ENCODE measurements at regions not wholly inside any gene's neighbourhood (a gene's known extent, or its start where the extent isn't known, plus 50 kb on each side); places are given as distances from the start of the nearest gene placed in this dataset.

- H3K4me3 ChIP-seq (ENCODE audit: low read depth, low read length), result no peak overlapping the region
- no peak for DNase-seq (ENCODE audit: low read depth)
- TF ChIP-seq, protein P1, sequence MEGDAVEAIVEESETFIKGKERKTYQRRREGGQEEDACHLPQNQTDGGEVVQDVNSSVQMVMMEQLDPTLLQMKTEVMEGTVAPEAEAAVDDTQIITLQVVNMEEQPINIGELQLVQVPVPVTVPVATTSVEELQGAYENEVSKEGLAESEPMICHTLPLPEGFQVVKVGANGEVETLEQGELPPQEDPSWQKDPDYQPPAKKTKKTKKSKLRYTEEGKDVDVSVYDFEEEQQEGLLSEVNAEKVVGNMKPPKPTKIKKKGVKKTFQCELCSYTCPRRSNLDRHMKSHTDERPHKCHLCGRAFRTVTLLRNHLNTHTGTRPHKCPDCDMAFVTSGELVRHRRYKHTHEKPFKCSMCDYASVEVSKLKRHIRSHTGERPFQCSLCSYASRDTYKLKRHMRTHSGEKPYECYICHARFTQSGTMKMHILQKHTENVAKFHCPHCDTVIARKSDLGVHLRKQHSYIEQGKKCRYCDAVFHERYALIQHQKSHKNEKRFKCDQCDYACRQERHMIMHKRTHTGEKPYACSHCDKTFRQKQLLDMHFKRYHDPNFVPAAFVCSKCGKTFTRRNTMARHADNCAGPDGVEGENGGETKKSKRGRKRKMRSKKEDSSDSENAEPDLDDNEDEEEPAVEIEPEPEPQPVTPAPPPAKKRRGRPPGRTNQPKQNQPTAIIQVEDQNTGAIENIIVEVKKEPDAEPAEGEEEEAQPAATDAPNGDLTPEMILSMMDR (IDR thresholded peaks at IDR 0.05; ENCODE audit: control insufficient read depth, extremely low read depth, insufficient read depth), result no peak
Observed at GRCh38 chr16:55043499-55043898, 112.8 kb downstream of the IRX5 start.

GRCh38 chr16:55044201-55044975, 113.7 kb downstream of the IRX5 start:
- DNase-seq (ENCODE audit: low read depth), result no peak
- H3K4me3 ChIP-seq (ENCODE audit: low read depth, low read length), result no peak overlapping the region
- TF ChIP-seq, protein P1 (IDR thresholded peaks at IDR 0.05; ENCODE audit: control insufficient read depth, extremely low read depth, insufficient read depth), result no peak

- TF ChIP-seq, protein P1 (IDR thresholded peaks at IDR 0.05; ENCODE audit: control insufficient read depth, extremely low read depth, insufficient read depth), result no peak
- no peak overlapping the region for H3K4me3 ChIP-seq (ENCODE audit: low read depth, low read length)
- no peak for DNase-seq (ENCODE audit: low read depth)
Observed at GRCh38 chr16:55045329-55045728, 114.7 kb downstream of the IRX5 start.

GRCh38 chr16:55045756-55046460, 115.2 kb downstream of the IRX5 start:
- H3K4me3 ChIP-seq (ENCODE audit: low read depth, low read length), result no peak overlapping the region
- DNase-seq (ENCODE audit: low read depth), result no peak
- TF ChIP-seq, protein P1 (IDR thresholded peaks at IDR 0.05; ENCODE audit: control insufficient read depth, extremely low read depth, insufficient read depth), result no peak

- DNase-seq (ENCODE audit: low read depth), result no peak
- TF ChIP-seq, protein P1 (IDR thresholded peaks at IDR 0.05; ENCODE audit: control insufficient read depth, extremely low read depth, insufficient read depth), result no peak
- H3K4me3 ChIP-seq (ENCODE audit: low read depth, low read length), result no peak overlapping the region
Observed at GRCh38 chr16:55046513-55046912, 115.8 kb downstream of the IRX5 start.

DNA sequence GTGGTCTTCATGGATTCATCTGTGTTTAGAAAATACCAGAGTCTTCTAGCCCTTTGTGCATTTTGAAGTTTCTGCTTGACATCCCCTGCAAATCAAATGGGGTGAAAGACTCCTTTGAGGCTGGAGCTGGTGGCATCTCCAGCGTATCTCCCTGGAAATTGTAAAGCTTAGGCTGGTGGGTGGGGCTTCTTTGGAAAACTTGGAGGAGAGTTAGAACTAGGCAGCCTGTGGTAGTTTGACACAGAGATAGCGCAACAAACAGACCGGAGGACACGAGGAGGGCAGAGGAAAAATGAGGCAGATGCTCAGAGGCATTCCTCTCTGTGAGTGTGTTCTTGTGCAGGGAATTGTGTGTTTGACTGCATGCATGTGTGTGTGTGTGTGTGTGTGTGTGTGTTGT, 116.3 kb downstream of the IRX5 start:
- TF ChIP-seq, protein P1 (IDR thresholded peaks at IDR 0.05; ENCODE audit: control insufficient read depth, extremely low read depth, insufficient read depth), result no peak
- H3K4me3 ChIP-seq (ENCODE audit: low read depth, low read length), result no peak overlapping the region
- DNase-seq (ENCODE audit: low read depth), result no peak

Measured in LNCaP clone FGC (cell line).